H54 (cell line): ENCODE measurements at regions not wholly inside any gene's neighbourhood (a gene's known extent, or its start where the extent isn't known, plus 50 kb on each side); places are given as distances from the start of the nearest gene placed in this dataset.
"Not testable (repeated sequence)": the region's sequence is repeated elsewhere in the genome, so short reads cannot be mapped to it uniquely, and the experiment has no call there.

ENCODE experiments used
- DNase-seq: peaks from one replicate; pipeline ENCODE4 v3.0.0; 2011; ENCODE audit warnings: low spot score, mixed read lengths; ENCODE audit not compliant: insufficient read length
- FAIRE-seq: peaks from 3 replicates; lab custom pipeline; 2011; peaks lifted over from hg19 to GRCh38; lab: Jason Lieb, UNC
- POLR2A ChIP-seq: IDR thresholded peaks from 2 replicates; pipeline ENCODE4 v1.6.1; 2011; ENCODE audit warnings: low read depth, mild to moderate bottlenecking, low read length

DNA sequence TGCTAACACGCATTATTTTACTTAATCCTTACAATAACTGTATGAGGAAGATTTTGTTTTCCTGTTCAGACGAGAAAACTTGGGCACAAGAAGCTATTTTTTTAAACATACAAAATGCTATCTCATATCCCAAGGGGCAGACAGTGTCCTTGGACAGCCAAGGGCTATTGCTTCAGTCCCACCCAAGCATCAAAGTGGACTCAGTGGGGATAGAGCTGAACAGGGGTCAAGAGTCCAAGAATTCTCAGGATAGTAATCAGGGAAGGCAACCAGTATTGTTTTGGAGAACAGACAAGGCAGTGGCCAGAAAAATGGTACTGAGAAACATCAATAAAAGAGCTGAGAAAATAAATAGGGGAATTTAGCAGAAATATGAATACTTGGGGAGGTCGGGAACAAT, 465.7 kb downstream of the PLPP3 start:
- no peak for TF ChIP-seq POLR2A
- DNase-seq (no peak), FAIRE-seq (no peak)

DNA sequence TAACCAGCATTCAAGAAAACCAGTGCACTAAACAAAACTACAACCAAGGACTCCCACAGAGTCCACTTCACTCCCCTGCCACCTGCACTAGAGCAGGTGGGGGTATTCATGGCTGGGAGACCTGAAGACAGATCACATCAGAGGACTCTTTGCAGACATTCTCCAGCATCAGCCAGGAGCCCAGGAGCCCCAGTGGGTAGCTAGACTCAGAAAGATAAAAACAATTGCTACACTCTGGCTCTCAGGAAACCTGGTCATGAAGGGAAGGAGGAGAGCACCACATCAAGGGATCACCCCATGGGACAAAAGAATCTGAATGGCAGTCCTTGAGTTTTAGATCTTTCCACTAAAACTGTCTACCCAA, 472.1 kb downstream of the PLPP3 start:
- FAIRE-seq, result no peak
- DNase-seq, result no peak
- no peak for TF ChIP-seq POLR2A

DNA sequence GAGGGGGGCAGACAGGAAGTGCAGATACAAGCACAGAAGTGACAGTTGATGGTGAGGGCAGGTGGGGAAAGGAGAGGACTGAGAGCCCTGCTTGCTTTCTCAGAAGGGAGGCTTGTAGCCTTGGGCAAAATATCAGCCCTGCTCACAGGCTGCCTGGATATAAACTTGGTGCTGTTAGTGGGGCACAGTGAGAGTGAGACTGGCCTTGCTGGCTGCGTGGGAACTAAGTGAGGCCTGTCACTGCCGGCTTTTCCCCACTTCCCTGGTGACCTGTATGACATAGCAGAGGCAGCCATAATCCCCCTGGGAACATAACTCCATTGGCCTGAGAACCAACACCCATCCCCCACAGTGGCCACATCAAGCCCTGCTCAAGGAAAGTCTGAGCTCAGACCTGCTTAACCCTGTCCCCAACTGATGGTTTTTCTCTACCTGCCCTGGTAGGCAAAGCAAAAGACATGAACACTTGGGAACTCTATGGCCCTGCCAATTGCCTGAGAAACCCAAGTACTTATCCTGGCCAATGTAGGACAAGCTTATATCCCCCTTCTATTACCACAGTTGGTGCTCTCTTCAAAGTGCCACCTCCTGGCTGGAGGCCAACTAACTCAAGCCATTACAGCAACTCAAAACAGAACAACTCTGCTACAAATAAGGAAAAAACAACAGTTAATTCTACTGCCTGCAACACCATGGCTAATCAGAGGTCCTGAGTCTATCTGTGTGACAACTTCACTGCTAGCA, 472.7 kb downstream of the PLPP3 start:
- FAIRE-seq (no peak), DNase-seq (no peak)
- TF ChIP-seq POLR2A, result no peak

GRCh38 chr1:56105397-56105796, 474.0 kb downstream of the PLPP3 start:
- no peak for DNase-seq
- no peak for FAIRE-seq

GRCh38 chr1:56099766-56100265, 479.5 kb downstream of the PLPP3 start:
- TF ChIP-seq POLR2A, result no peak
- FAIRE-seq (no peak), DNase-seq (no peak)

More at GRCh38 chr1:56105397-56105796, 474.0 kb downstream of the PLPP3 start:
- no peak for TF ChIP-seq POLR2A

GRCh38 chr1:56098946-56099345, 480.4 kb downstream of the PLPP3 start:
- FAIRE-seq, result no peak
- TF ChIP-seq POLR2A, result no peak
- DNase-seq, result no peak

- DNase-seq (no peak), FAIRE-seq (no peak)
These were observed 481.6 kb downstream of the PLPP3 start for GRCh38 chr1:56097713-56098112.

GRCh38 chr1:56095696-56096665, 483.4 kb downstream of the PLPP3 start:
- DNase-seq (no peak), FAIRE-seq (no peak)
- no peak for TF ChIP-seq POLR2A

More at GRCh38 chr1:56097713-56098112, 481.6 kb downstream of the PLPP3 start:
- TF ChIP-seq POLR2A, result no peak

DNA sequence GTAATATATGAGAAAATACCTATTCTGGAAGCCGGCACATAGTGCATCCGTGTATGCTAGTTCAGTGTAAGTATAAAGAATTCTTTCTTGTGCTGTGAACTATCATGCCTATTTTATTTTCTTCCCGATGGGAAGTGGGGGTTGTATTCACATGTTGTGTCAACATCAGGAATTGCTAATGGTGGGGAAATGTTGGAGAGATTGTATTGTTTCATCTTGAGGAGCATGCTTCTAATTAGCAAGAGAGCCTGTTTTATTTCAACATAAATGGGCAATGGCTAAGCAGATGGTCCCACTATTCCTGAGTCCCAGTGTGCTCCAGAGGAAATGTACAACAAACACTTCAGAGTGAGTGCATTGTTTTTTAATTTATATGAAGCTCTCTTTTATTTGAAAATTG, 485.2 kb downstream of the PLPP3 start:
- DNase-seq (no peak), FAIRE-seq (no peak)
- no peak for TF ChIP-seq POLR2A

DNA sequence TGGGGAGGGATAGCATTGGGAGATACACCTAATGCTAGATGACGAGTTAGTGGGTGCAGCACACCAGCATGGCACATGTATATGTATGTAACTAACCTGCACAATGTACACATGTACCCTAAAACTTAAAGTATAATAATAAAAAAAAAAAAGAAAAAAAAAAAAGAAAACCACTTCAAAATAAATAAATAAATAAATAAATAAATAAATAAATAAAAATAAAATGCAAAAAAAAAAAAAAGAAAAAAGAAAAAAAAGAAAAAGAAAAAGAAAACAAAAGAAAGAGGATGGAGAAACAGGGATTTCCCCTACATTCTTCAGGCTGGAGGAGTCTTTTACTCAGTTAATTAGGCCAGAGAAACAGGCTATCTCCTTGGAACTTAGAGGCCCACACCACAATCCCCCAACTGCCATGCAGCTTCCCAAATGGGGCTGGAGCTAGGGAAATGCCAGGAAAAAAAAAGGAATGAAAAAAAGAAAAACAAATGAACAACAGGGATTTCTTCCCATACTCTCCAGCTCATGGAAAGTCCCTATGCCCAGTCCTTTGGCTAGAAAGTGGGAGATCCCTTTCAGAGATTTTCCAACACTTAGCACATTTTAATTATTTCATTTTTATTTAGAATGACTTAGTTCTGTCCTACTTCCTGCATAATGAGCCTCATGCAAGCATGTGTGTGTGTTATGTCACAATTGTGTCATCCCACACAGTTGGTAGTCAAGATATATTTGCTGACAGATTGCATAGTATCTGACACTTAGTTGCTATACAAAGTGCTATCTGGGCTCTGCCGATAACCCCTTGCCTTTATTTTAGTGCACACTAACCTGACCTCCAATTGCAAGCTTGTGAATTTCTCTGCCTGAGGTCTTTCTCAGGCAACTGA, 486.4 kb downstream of the PLPP3 start:
- DNase-seq (no peak), FAIRE-seq (no peak)
- no peak for TF ChIP-seq POLR2A

DNA sequence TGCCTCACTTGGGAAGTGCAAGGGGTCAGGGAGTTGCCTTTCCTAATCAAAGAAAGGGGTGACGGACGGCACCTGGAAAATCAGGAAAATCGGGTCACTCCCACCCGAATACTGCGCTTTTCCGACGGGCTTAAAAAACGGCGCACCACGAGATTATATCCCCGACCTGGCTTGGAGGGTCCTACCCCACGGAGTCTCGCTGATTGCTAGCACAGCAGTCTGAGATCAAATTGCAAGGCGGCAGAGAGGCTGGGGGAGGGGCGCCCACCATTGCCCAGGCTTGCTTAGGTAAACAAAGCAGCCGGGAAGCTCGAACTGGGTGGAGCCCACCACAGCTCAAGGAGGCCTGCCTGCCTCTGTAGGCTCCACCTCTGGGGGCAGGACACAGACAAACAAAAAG, 489.5 kb downstream of the PLPP3 start:
- DNase-seq, FAIRE-seq: not testable (repeated sequence)

- FAIRE-seq, result no peak
- DNase-seq, result no peak
- TF ChIP-seq POLR2A, result no peak
These were observed 495.1 kb downstream of the PLPP3 start for GRCh38 chr1:56084246-56084645.

- DNase-seq (no peak), FAIRE-seq (no peak)
- no peak for TF ChIP-seq POLR2A
These were observed 497.6 kb downstream of the PLPP3 start for GRCh38 chr1:56081736-56082135.
